ENCODE measurements at regions not wholly inside any gene's neighbourhood (a gene's known extent, or its start where the extent isn't known, plus 50 kb on each side); places are given as distances from the start of the nearest gene placed in this dataset.

- DNase-seq: no peak
- H3K9me3 Mint-ChIP-seq: no peaks in the 10 kb centered on the region
- H3K4me3 Mint-ChIP-seq: no peak overlapping the region
- H3K27ac Mint-ChIP-seq: no peak overlapping the region
- no peaks in the 10 kb centered on the region for H3K4me1 Mint-ChIP-seq (ENCODE audit: low read depth)
- ATAC-seq (replicated peaks in 1 of 2): no peak
- H3K36me3 Mint-ChIP-seq (ENCODE audit: insufficient read depth in 2 of 2): no peaks in the 10 kb centered on the region
- H3K27me3 Mint-ChIP-seq (ENCODE audit: low read depth): no peaks in the 10 kb centered on the region
Measured at GRCh38 chr2:236857246-236857645, 228.4 kb upstream of the COPS8 start.

GRCh38 chr2:236857781-236858180 lies 227.9 kb upstream of the COPS8 start:
- Mint-ChIP-seq H3K4me1 (ENCODE audit: low read depth) (no peaks in the 10 kb centered on the region), H3K36me3 (ENCODE audit: insufficient read depth in 2 of 2) (no peaks in the 10 kb centered on the region), H3K27ac (no peak overlapping the region), H3K9me3 (no peaks in the 10 kb centered on the region), H3K27me3 (ENCODE audit: low read depth) (no peaks in the 10 kb centered on the region), H3K4me3 (no peak overlapping the region)
- no peak for DNase-seq
- ATAC-seq (replicated peaks in 1 of 2): no peak

GRCh38 chr2:236858661-236859060 lies 227.0 kb upstream of the COPS8 start:
- Mint-ChIP-seq H3K27me3 (ENCODE audit: low read depth) (no peaks in the 10 kb centered on the region), H3K4me3 (no peak overlapping the region), H3K27ac (no peak overlapping the region), H3K36me3 (ENCODE audit: insufficient read depth in 2 of 2) (no peaks in the 10 kb centered on the region), H3K9me3 (no peaks in the 10 kb centered on the region), H3K4me1 (ENCODE audit: low read depth) (no peaks in the 10 kb centered on the region)
- no peak for ATAC-seq (replicated peaks in 1 of 2)
- DNase-seq: no peak

- Mint-ChIP-seq H3K4me1 (ENCODE audit: low read depth) (no peaks in the 10 kb centered on the region), H3K36me3 (ENCODE audit: insufficient read depth in 2 of 2) (no peaks in the 10 kb centered on the region), H3K9me3 (peaks cover 1% of the 10 kb centered on the region in 2 donors), H3K27ac (no peak overlapping the region), H3K27me3 (ENCODE audit: low read depth) (no peaks in the 10 kb centered on the region), H3K4me3 (no peak overlapping the region)
- DNase-seq (no peak), ATAC-seq (replicated peaks in 1 of 2) (no peak)
Measured at GRCh38 chr2:236859908-236860307, 225.8 kb upstream of the COPS8 start.

- H3K27ac Mint-ChIP-seq: no peak overlapping the region
- no peak overlapping the region for H3K4me3 Mint-ChIP-seq
- H3K9me3 Mint-ChIP-seq: peaks cover 1% of the 10 kb centered on the region in 2 donors
- H3K36me3 Mint-ChIP-seq (ENCODE audit: insufficient read depth in 2 of 2): no peaks in the 10 kb centered on the region
- no peaks in the 10 kb centered on the region for H3K27me3 Mint-ChIP-seq (ENCODE audit: low read depth)
- no peaks in the 10 kb centered on the region for H3K4me1 Mint-ChIP-seq (ENCODE audit: low read depth)
- ATAC-seq (replicated peaks in 1 of 2) (no peak), DNase-seq (no peak)
Measured at GRCh38 chr2:236861196-236861875, 224.4 kb upstream of the COPS8 start.

GRCh38 chr2:236861944-236862343 lies 223.7 kb upstream of the COPS8 start:
- H3K4me3 Mint-ChIP-seq: no peak overlapping the region
- DNase-seq: no peak
- H3K27me3 Mint-ChIP-seq (ENCODE audit: low read depth): no peaks in the 10 kb centered on the region

GRCh38 chr2:236862526-236862925 lies 223.2 kb upstream of the COPS8 start:
- H3K27ac Mint-ChIP-seq: no peak overlapping the region
- ATAC-seq (replicated peaks in 1 of 2): no peak
- no peaks in the 10 kb centered on the region for H3K4me1 Mint-ChIP-seq (ENCODE audit: low read depth)
- DNase-seq: no peak
- no peaks in the 10 kb centered on the region for H3K36me3 Mint-ChIP-seq (ENCODE audit: insufficient read depth in 2 of 2)
- no peaks in the 10 kb centered on the region for H3K27me3 Mint-ChIP-seq (ENCODE audit: low read depth)
- peaks cover 1% of the 10 kb centered on the region in 2 donors for H3K9me3 Mint-ChIP-seq
- H3K4me3 Mint-ChIP-seq: no peak overlapping the region

More at GRCh38 chr2:236861944-236862343, 223.7 kb upstream of the COPS8 start:
- Mint-ChIP-seq H3K27ac (no peak overlapping the region), H3K4me1 (ENCODE audit: low read depth) (no peaks in the 10 kb centered on the region), H3K36me3 (ENCODE audit: insufficient read depth in 2 of 2) (no peaks in the 10 kb centered on the region), H3K9me3 (peaks cover 1% of the 10 kb centered on the region in 2 donors)
- no peak for ATAC-seq (replicated peaks in 1 of 2)

GRCh38 chr2:236862961-236863728 lies 222.5 kb upstream of the COPS8 start:
- Mint-ChIP-seq H3K4me3 (no peak overlapping the region), H3K9me3 (peaks cover 1% of the 10 kb centered on the region in 2 donors), H3K27ac (no peak overlapping the region), H3K27me3 (ENCODE audit: low read depth) (no peaks in the 10 kb centered on the region), H3K4me1 (ENCODE audit: low read depth) (no peaks in the 10 kb centered on the region), H3K36me3 (ENCODE audit: insufficient read depth in 2 of 2) (no peaks in the 10 kb centered on the region)
- ATAC-seq (replicated peaks in 1 of 2): no peak
- no peak for DNase-seq

GRCh38 chr2:236863729-236864126 lies 222.0 kb upstream of the COPS8 start:
- peaks cover 3% of the 10 kb centered on the region for H3K27me3 Mint-ChIP-seq (ENCODE audit: low read depth)
- no peak overlapping the region for H3K27ac Mint-ChIP-seq
- H3K4me1 Mint-ChIP-seq (ENCODE audit: low read depth): no peaks in the 10 kb centered on the region
- DNase-seq (no peak), ATAC-seq (replicated peaks in 1 of 2) (no peak)
- H3K4me3 Mint-ChIP-seq: no peak overlapping the region
- H3K36me3 Mint-ChIP-seq (ENCODE audit: insufficient read depth in 2 of 2): no peaks in the 10 kb centered on the region
- H3K9me3 Mint-ChIP-seq: peaks cover 1% of the 10 kb centered on the region in 2 donors

- no peaks in the 10 kb centered on the region for H3K4me1 Mint-ChIP-seq (ENCODE audit: low read depth)
Measured at GRCh38 chr2:236865052-236865451, 220.6 kb upstream of the COPS8 start.

GRCh38 chr2:236866542-236867340 lies 218.9 kb upstream of the COPS8 start:
- no peak overlapping the region for H3K27ac Mint-ChIP-seq
- no peak overlapping the region for H3K4me3 Mint-ChIP-seq
- H3K27me3 Mint-ChIP-seq (ENCODE audit: low read depth): peaks cover 18% of the 10 kb centered on the region
- H3K9me3 Mint-ChIP-seq: peaks cover 1% of the 10 kb centered on the region in 2 donors
- H3K4me1 Mint-ChIP-seq (ENCODE audit: low read depth): no peaks in the 10 kb centered on the region
- ATAC-seq (replicated peaks in 1 of 2): no peak
- DNase-seq: no peak
- H3K36me3 Mint-ChIP-seq (ENCODE audit: insufficient read depth in 2 of 2): no peaks in the 10 kb centered on the region

More at GRCh38 chr2:236865052-236865451, 220.6 kb upstream of the COPS8 start:
- H3K36me3 Mint-ChIP-seq (ENCODE audit: insufficient read depth in 2 of 2): no peaks in the 10 kb centered on the region
- ATAC-seq (replicated peaks in 1 of 2): no peak
- H3K4me3 Mint-ChIP-seq: no peak overlapping the region
- peaks cover 11% of the 10 kb centered on the region for H3K27me3 Mint-ChIP-seq (ENCODE audit: low read depth)
- DNase-seq: no peak
- H3K27ac Mint-ChIP-seq: no peak overlapping the region
- H3K9me3 Mint-ChIP-seq: peaks cover 1% of the 10 kb centered on the region in 2 donors

GRCh38 chr2:236867441-236868260 lies 218.0 kb upstream of the COPS8 start:
- DNase-seq (no peak), ATAC-seq (replicated peaks in 1 of 2) (no peak)
- Mint-ChIP-seq H3K27me3 (ENCODE audit: low read depth) (peaks cover 21% of the 10 kb centered on the region), H3K4me3 (no peak overlapping the region), H3K9me3 (peaks cover 1% of the 10 kb centered on the region in 2 donors), H3K36me3 (ENCODE audit: insufficient read depth in 2 of 2) (no peaks in the 10 kb centered on the region), H3K27ac (no peak overlapping the region), H3K4me1 (ENCODE audit: low read depth) (no peaks in the 10 kb centered on the region)

All from activated T-cell treated with anti-CD3 and anti-CD28 coated beads, Interleukin-2, amount 50 U/mL, for 72 hours (primary cell).